ENCODE measurements at regions not wholly inside any gene's neighbourhood (a gene's known extent, or its start where the extent isn't known, plus 50 kb on each side); places are given as distances from the start of the nearest gene placed in this dataset.

- no peak for TF ChIP-seq CTCF (IDR thresholded peaks at IDR 0.05)
- TF ChIP-seq SIN3A (IDR thresholded peaks at IDR 0.05; ENCODE audit: borderline replicate concordance, insufficient read depth, low read depth, low read length): no peak
These were observed 107.9 kb upstream of the RAB4A start for GRCh38 chr1:229162825-229163515.

All from Panc1 (cell line).